HUES6 (cell line): ENCODE measurements at regions not wholly inside any gene's neighbourhood (a gene's known extent, or its start where the extent isn't known, plus 50 kb on each side); places are given as distances from the start of the nearest gene placed in this dataset.

ENCODE experiments used
- H3K27ac ChIP-seq: 2 replicates; pipeline ENCODE4 v1.7.0; 2013; ENCODE audit warnings: low read depth, mild to moderate bottlenecking, low read length, inconsistent platforms
- H3K27me3 ChIP-seq: 2 replicates; pipeline ENCODE4 v1.6.1; 2013; ENCODE audit warnings: low read length; ENCODE audit not compliant: control insufficient read depth, insufficient read depth
- H3K36me3 ChIP-seq: 2 replicates; pipeline ENCODE4 v1.6.1; 2013; ENCODE audit warnings: low read length; ENCODE audit not compliant: control insufficient read depth, insufficient read depth
- H3K4me1 ChIP-seq: 2 replicates; pipeline ENCODE4 v1.6.1; 2013; ENCODE audit warnings: low read length; ENCODE audit not compliant: control insufficient read depth, insufficient read depth
- H3K4me3 ChIP-seq: 2 replicates; pipeline ENCODE4 v1.5.1; 2013; ENCODE audit warnings: low read depth, low read length
- H3K9ac ChIP-seq: one replicate; pipeline ENCODE4 v1.6.1; 2013; ENCODE audit warnings: mild to moderate bottlenecking, low read length
- H3K9me3 ChIP-seq: 2 replicates; pipeline ENCODE4 v1.6.1; 2013; ENCODE audit warnings: low read depth, low read length; ENCODE audit not compliant: control insufficient read depth, insufficient read depth

DNA sequence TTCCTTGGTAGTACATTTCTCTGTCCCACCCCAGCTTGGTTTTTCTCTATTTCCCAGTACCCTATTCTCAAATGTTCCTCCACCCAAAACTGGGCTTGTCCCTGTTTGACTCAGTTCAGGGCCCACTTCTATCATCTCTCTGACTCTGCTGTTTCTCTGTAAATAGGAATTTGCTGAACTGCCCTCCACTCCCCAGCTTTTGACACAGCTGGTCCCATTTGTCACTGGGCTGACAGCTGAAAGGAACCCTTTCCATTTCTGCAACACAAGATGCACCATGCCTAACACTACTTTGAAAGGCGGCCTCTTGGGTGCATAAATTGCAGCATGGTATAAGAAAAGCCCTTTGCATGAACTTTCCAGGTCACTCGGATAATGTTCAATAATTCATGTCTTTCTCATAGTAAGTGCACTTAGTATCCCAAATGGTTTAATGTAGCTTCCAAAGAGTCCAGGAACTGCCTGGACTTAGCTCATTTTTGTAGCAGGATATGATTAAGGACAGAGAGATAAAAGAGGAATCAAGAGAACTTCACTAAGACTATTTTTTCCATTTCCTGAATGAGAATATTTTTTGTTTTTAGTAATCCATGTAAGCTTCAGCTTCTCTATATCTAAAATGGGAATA lies 256.7 kb downstream of the CDH11 start:
- Histone ChIP-seq H3K27ac (no peak overlapping the region), H3K4me1 (no peaks in the 10 kb centered on the region), H3K36me3 (no peaks in the 10 kb centered on the region), H3K27me3 (no peaks in the 10 kb centered on the region; the same call in 1 of the 2 replicates), H3K9ac (no peak overlapping the region), H3K4me3 (no peak overlapping the region), H3K9me3 (no peaks in the 10 kb centered on the region)

DNA sequence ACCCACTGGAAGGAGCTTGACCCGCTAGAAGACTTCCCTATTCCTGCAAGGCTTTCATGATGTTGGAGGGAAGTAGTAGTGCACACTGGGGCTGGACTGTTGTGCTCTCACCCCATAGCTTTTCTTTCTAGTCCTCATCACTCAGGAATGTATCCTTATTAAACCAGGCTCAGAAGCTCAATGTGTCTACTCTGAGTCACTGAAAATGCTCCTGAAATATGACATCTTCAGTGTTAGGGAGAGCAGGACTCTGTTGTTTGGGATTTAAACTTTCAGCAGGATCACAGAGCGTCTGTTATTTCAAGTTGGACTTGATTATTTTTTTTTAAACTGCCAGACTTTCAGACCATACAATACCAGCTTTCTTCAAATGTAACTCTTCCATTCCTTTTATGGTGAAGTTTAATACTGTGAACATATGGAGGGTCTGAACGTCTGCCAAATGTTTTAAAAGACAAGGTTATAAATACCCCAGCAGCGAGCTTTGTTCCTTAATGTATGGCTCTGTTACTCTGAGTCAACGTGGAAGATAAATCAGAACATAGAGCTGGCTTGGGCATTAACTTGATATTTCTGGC lies 257.5 kb downstream of the CDH11 start:
- Histone ChIP-seq H3K4me1 (no peaks in the 10 kb centered on the region), H3K9me3 (no peaks in the 10 kb centered on the region), H3K36me3 (no peaks in the 10 kb centered on the region), H3K4me3 (no peak overlapping the region), H3K27me3 (no peaks in the 10 kb centered on the region; the same call in 1 of the 2 replicates), H3K27ac (no peak overlapping the region), H3K9ac (no peak overlapping the region)

DNA sequence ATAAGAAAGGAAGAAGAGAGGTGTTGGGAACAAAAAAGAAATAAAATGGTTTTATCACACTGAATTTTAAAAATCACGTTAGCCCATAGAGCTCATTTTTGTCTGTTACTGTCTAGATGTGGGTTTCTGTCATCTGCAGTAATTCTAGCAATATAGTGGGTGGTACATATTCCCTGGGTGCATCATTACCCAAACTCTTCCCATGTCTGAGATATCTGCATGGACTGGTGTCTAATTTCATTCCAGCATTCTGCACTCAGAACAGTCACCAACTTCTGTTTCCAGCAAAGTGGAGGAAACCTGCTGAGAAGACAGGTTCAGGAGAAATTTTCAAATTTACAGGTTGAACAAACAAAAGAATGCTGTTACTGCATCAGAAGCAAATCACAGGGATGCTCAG lies 263.8 kb downstream of the CDH11 start:
- no peak overlapping the region for H3K27ac ChIP-seq
- H3K9ac ChIP-seq = no peak overlapping the region
- H3K9me3 ChIP-seq = no peaks in the 10 kb centered on the region
- H3K36me3 ChIP-seq = no peaks in the 10 kb centered on the region
- no peaks in the 10 kb centered on the region for H3K4me1 ChIP-seq
- no peak overlapping the region for H3K4me3 ChIP-seq
- no peaks in the 10 kb centered on the region for H3K27me3 ChIP-seq

DNA sequence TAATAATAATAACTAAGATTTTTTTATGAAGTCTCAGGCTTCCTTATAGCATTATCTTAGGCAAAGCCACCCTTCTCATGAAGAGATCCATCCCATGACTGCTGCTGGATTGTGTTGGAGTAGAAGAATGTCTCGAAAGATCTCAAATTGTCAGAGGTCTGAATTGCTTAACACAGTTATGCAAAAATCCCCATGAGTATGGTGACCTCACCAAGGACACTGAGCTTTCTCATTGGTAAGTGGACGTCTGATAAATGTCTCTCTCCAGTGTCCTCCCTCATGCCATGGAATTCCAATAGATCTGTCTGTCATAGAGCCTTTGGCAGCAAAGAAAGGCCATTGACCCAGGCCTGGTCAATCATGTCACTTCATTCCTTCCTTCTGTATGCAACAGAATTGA lies 264.5 kb downstream of the CDH11 start:
- Histone ChIP-seq H3K27ac (no peak overlapping the region), H3K4me3 (no peak overlapping the region), H3K36me3 (no peaks in the 10 kb centered on the region), H3K9me3 (no peaks in the 10 kb centered on the region), H3K27me3 (no peaks in the 10 kb centered on the region), H3K4me1 (no peaks in the 10 kb centered on the region), H3K9ac (no peak overlapping the region)

DNA sequence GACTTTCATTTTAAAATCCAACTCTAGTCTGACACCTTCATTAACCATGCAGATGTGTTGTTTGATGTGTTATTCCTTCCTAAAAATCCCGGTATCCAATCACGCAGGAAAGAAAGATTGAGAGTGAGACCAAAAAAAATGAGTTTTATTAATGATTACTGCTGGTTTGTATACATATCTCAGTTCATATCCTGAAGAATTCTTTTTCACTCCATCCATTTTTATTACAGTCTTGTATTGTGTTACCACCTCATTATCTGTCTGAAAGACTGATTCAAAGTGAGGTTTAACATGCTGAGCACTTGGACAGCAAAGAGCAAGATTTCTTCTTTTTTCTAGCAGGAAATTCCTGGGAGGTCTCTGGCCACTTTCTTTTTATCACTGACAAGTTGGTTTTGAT lies 268.3 kb downstream of the CDH11 start:
- no peaks in the 10 kb centered on the region for H3K9me3 ChIP-seq
- no peaks in the 10 kb centered on the region for H3K4me1 ChIP-seq
- H3K36me3 ChIP-seq = no peaks in the 10 kb centered on the region
- no peak overlapping the region for H3K9ac ChIP-seq
- no peak overlapping the region for H3K4me3 ChIP-seq
- no peaks in the 10 kb centered on the region; the same call in 1 of the 2 replicates for H3K27me3 ChIP-seq
- H3K27ac ChIP-seq = no peak overlapping the region

DNA sequence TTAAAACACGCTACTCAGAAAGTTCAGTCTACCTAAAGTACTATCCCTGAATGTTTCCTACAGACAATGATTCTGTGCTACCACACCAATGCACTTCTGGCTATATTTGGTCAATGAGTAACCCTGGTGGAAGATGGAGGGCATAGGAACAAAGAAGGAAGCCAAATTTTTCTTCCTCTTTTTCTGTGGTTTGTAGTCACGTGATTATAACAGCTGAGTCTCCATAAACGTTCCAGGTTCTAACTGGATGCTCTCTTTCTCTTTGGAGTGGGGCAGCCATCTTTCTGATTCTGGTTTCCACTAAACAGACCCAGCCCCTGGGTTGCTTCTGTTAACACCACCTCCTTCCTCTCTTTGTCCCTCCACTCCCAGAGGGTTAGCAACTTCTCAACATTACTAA lies 274.9 kb downstream of the CDH11 start:
- H3K36me3 ChIP-seq = no peaks in the 10 kb centered on the region
- no peaks in the 10 kb centered on the region; the same call in 1 of the 2 replicates for H3K27me3 ChIP-seq
- H3K9me3 ChIP-seq = no peaks in the 10 kb centered on the region
- H3K4me3 ChIP-seq = no peak overlapping the region
- no peak overlapping the region for H3K9ac ChIP-seq
- H3K27ac ChIP-seq = no peak overlapping the region
- H3K4me1 ChIP-seq = no peaks in the 10 kb centered on the region

DNA sequence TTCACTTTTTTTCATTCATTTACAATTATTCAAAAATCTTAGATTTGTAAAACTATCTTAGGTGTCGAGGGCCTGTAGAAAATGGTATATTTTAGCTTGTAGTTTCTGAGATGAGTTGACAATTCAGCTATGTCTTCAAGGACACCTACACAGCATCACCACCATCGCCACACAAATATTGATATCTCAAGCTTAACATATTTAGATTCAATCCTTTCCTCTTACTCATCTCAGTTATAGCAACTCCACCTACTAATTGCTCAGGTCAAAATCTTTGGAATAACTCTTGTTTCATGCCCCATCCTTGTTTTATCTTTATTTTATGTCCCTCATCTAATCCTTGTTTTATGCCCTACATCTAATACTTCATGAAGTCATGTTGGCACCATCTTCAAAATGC lies 276.8 kb downstream of the CDH11 start:
- Histone ChIP-seq H3K4me1 (no peaks in the 10 kb centered on the region), H3K36me3 (no peaks in the 10 kb centered on the region), H3K4me3 (no peak overlapping the region), H3K27me3 (no peaks in the 10 kb centered on the region), H3K27ac (no peak overlapping the region), H3K9ac (no peak overlapping the region), H3K9me3 (no peaks in the 10 kb centered on the region)

DNA sequence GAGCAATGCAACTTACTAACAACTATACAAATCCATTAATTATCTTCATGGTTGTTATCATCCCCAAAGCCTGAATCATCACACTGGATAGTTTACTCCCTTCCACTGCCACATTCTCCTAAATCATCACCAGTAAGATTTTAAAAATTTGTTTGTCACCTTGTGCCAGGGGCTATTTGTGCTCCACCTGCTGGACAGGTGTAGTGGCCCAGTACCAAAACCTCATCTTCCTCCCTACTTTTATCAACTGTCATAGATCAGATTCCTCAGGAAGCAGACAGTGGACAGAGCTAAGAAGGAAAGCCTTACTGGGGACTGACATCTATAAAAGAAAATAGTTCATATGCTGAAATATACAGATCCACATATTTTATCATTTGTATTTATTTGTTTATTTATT lies 280.4 kb downstream of the CDH11 start:
- Histone ChIP-seq H3K36me3 (no peaks in the 10 kb centered on the region), H3K27ac (no peak overlapping the region), H3K4me1 (no peaks in the 10 kb centered on the region), H3K4me3 (no peak overlapping the region), H3K9ac (no peak overlapping the region), H3K27me3 (peaks cover 3% of the 10 kb centered on the region; the same call in 1 of the 2 replicates), H3K9me3 (no peaks in the 10 kb centered on the region)

DNA sequence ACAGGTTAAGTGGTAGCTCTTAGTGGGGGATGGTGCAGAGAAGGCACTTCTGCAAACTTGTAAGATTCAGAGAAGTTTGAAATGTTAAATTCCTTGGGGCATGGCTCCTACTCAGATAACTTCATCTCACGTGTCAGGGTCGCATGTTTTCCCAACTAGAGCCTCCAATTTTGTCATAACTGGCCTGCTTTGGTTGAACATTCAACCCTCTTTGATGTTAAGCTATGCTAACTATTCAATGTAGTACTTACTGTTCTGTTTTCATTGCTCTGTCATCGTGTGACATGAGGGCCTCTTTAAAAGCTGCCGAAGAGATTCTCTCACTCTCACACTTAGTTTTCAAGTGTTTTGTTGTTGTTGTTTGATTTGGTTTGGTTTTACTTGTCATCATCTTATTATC lies 280.8 kb downstream of the CDH11 start:
- H3K4me3 ChIP-seq = no peak overlapping the region
- H3K9ac ChIP-seq = no peak overlapping the region

DNA sequence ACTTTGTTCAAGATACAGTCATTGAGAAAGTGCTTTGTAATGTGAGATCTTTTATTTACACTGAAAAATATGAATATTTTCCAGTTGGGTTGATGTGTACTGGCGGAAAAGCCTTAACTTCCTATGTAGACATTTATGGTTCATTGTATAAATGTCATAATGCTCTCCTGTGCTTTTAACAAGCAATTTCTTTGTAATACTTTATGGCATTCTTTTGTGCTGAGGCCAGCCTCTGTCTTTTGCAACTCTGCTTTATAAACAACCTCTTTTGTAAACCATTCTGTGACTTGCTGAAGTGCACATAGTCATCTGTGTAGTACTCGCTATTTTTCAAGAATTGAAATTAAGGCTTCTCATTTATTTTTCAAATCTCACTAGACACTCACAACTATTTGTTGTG lies 291.2 kb downstream of the CDH11 start:
- no peak overlapping the region for H3K27ac ChIP-seq
- H3K36me3 ChIP-seq = no peaks in the 10 kb centered on the region
- no peaks in the 10 kb centered on the region; the same call in 1 of the 2 replicates for H3K27me3 ChIP-seq
- H3K9me3 ChIP-seq = peaks cover 17% of the 10 kb centered on the region
- H3K4me3 ChIP-seq = no peak overlapping the region
- no peaks in the 10 kb centered on the region for H3K4me1 ChIP-seq
- no peak overlapping the region for H3K9ac ChIP-seq

More for the DNA sequence above, 280.8 kb downstream of the CDH11 start:
- Histone ChIP-seq H3K36me3 (no peaks in the 10 kb centered on the region), H3K27me3 (peaks cover 3% of the 10 kb centered on the region; the same call in 1 of the 2 replicates), H3K4me1 (no peaks in the 10 kb centered on the region), H3K27ac (no peak overlapping the region), H3K9me3 (no peaks in the 10 kb centered on the region)

DNA sequence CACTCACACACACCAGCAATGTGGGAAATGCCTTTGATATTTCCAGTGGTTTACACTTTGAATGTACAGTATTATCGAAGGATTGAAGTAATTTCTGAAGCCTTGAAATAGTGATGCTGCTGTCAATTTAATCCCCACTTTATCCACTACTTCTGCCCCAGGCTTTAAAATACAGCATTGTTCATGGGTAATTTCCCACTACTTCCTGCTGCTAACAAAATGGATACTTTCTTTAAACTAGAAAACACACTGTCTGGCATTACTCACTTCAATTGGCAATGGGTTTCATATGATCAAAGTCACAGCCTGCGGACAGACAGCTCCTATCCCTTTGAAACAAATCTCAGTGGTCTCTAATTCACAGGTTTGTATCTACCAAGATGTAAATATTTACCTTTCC lies 292.2 kb downstream of the CDH11 start:
- no peaks in the 10 kb centered on the region for H3K36me3 ChIP-seq
- H3K9me3 ChIP-seq = peaks cover 17% of the 10 kb centered on the region
- no peak overlapping the region for H3K27ac ChIP-seq
- H3K4me3 ChIP-seq = no peak overlapping the region
- H3K4me1 ChIP-seq = no peaks in the 10 kb centered on the region
- H3K27me3 ChIP-seq = no peaks in the 10 kb centered on the region; the same call in 1 of the 2 replicates
- H3K9ac ChIP-seq = no peak overlapping the region
